ENCODE measurements at regions not wholly inside any gene's neighbourhood (a gene's known extent, or its start where the extent isn't known, plus 50 kb on each side); places are given as distances from the start of the nearest gene placed in this dataset.

DNA sequence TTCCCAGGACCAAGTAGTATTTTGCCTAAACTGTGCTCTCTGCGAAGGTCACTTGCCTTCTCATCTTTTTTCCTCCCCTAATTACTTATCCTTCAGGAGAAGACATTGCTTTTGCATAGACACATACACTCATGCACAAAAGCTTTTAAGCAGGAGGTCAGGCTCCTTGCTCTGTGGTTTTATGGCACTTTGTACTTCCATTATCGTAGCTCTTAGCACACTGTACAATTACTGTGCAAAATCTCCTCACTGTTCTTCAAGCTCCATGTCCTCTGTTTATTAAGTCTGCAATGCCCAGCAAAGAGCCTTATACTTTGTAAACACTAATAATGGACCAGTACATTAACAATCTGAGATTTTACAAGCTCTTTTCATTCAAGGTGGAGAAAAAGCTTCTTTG lies 188.4 kb upstream of the GNPDA2 start:
- DNase-seq: no peak

DNA sequence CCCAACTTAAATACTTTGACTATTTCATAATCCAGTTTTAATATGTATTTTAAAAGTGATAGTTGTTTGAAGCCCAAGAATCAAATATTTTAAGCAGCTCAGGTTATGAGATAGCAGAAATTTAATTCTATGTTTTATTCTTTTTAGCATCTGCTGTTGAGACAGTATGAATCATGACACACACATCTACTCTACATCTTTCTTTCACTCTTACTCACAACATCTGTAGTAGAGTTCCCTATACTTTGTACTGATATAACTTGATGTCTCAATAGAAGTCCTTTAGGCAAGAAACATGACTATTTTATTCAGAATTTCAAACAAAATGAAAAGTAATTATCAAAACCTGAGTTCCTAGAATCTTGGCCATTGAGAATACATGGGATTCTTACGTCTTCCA lies 187.9 kb upstream of the GNPDA2 start:
- DNase-seq: no peak

GRCh38 chr4:44912980-44913379 lies 186.6 kb upstream of the GNPDA2 start:
- no peak for DNase-seq

GRCh38 chr4:44908565-44908964 lies 182.2 kb upstream of the GNPDA2 start:
- DNase-seq: no peak

GRCh38 chr4:44872246-44872645 lies 145.9 kb upstream of the GNPDA2 start:
- no peak for DNase-seq

GRCh38 chr4:44871133-44871532 lies 144.8 kb upstream of the GNPDA2 start:
- no peak for DNase-seq

DNA sequence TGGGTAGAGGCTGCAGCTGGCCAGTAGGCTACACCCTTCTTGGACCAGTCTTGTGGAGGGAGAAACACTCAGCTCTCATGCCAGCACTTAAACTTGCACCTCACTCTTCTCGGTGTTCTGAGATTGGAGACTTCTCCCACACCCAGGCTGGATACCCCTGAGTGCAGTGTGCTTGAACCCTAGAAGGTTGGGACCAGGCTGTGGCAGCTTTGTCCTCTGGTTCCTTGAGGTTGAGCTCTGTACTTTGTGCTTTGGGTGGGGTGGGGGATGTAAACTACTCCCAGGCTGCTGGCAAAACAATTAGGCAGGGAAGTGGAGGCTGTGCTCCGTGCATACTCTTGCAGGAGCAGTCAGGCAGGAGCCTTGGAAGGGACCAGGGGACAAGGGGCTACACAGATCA lies 143.6 kb upstream of the GNPDA2 start:
- no peak for DNase-seq

GRCh38 chr4:44869222-44869882 lies 143.0 kb upstream of the GNPDA2 start:
- no peak for DNase-seq

- DNase-seq: no peak
These were observed 135.4 kb upstream of the GNPDA2 start for GRCh38 chr4:44861756-44862155.

DNA sequence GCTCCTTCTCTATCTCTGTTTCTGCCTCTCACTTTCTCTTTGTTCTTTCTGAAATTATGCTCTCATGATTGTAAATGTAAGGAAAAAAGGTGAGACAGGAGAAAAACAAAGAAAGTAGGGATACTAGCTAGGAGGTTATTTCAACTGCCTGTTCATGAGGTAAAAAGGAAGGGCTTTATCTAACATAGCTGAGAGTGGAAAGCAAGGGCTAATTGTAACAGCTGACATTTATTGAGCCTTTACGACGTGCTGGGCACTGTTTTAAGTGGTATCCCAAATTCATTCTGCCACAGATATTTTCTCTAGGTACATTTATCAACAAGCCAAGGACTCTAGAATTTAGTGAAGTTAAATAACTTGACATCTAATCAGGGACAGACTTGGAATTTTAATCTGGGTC lies 133.1 kb upstream of the GNPDA2 start:
- no peak for DNase-seq

DNA sequence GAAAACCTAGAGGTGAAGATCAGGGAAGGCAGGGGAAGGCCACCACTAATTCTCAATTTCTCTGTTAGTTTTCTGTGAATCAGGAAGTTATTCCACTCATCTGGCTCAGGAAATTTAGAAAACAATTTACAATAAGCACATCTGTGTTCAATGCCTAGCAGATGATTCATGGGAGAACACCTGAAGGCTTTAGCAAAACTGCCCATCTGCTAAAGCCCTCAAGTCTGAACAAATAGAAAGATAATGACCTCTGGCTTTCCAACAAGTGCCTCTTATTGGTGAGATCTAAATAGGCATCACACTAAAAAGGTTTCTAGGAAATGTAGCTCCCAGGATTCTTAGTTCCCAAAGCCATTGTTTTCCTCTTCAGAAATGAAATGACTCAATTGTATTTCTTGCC lies 122.1 kb upstream of the GNPDA2 start:
- no peak for DNase-seq

DNA sequence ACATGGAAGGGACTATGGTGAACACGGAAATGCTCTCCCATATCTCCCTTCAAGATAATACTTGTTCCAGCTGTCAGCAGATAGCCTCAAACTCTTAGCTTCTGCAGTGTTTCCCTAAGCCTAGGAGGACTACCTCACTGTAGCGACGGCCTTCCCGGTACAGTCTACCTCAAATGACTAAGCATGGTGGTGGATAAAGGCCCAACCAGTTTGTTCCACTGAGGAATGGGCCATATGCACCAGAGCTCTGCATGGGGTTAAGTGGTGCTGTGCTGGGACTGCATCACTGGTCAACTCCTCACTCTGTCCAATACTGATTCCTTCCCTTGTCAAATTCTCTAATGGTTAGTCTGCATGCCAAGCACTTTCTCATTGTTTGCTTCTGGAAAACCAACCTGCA lies 119.6 kb upstream of the GNPDA2 start:
- no peak for DNase-seq

DNA sequence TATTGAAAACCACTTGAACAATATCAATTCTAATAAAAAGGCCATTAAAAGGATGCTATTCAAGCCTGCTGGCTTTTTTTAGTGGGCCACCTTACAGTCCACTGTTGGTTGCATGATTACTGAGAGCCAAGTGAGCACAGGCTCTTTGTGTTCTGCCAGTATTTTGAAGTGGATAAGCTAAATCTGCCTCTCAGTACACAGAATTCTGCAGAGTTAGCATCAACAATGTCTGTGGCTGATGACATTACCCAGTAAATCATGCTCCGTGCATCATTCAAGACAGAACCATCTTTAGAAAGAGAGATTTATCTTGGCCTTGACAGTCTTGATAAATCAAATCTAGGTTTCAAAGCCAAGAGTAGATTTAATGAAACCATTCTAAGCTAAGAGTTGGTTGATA lies 119.0 kb upstream of the GNPDA2 start:
- no peak for DNase-seq

DNA sequence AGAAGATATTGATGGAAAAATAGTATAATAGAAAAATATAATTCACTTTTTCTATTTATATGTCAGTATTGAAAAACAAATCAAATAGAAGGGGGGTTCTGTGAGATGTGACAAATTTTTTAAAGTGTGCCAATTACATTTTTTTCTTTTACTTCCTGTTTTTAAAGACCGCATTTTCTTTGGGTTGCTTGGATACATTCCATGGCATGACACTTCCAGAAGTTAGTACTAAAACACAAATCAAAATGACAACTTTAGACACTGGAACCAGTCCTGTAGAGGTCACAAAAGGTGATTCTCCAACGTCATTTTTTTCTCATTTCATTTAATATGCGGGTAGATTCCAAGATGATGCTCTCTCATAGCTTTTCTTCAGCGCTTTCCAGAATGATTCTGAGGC lies 116.2 kb upstream of the GNPDA2 start:
- DNase-seq: no peak

GRCh38 chr4:44817930-44818329 lies 91.6 kb upstream of the GNPDA2 start:
- DNase-seq: no peak

- DNase-seq: no peak
These were observed 79.7 kb upstream of the GNPDA2 start for GRCh38 chr4:44806071-44806470.

DNA sequence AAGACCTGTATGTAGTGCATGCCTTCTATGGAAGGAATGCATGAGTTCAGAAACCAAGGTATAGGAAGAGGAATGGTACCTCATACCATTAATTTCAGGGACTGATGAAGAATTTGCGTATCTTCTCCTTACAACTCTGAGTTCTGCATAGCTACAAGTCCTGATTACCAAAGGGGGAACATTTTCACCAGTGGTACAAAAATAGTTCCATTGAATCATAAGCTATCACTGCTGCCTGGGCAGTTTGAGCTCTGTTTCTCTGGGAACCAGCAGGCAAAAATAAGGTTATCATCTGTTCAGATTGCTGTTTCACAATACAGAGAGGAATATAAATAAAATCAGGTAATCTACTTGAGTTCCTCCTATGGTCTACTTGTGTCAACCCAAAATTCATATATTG lies 77.9 kb upstream of the GNPDA2 start:
- DNase-seq: no peak

GRCh38 chr4:44801384-44801783 lies 75.0 kb upstream of the GNPDA2 start:
- DNase-seq: no peak

DNA sequence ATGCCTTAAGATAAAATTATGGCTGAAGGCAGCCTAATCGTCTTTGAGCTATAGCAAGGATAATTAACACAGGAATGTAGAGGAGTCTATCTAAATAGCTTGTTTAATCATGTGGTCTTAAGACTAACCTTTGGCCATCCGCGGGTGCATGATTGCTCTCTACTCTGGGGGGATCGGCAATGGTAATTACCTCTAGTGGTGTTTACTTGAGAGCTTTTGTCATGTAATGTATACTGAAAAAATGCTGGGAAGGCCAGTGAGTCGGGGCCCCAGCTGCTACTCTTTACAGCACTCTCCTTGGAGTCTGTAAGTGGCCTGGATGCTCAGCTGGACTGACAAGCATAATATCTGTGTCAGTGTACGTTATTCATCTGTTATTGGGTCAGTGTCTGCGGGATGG lies 65.5 kb upstream of the GNPDA2 start:
- DNase-seq: no peak

GRCh38 chr4:44777115-44777514 lies 50.8 kb upstream of the GNPDA2 start:
- no peak for DNase-seq

All from right forelimb (tissue), 1 donor.